ENCODE measurements at regions not wholly inside any gene's neighbourhood (a gene's known extent, or its start where the extent isn't known, plus 50 kb on each side); places are given as distances from the start of the nearest gene placed in this dataset.
"Not testable (repeated sequence)": the region's sequence is repeated elsewhere in the genome, so short reads cannot be mapped to it uniquely, and the experiment has no call there.

DNA sequence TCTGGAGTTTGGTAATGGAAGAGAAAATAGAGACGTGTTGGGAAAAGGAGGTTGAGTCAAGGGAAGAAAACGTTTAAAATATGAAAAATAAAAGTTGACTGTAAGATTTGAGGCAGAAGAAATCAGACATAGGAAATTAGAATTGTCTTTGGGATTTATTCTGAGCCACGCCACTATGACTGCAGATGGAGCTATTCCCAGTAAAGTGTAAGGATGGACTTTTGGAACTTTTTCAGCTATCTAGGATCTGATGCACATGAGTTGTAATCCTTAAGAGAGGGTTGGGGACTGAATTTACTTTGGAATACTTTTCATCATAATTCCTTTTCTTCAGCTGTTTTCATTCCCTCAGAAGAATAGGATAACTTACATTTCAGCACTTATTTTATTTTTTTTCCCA lies 336.7 kb downstream of the FAM170A start:
- H3K9me3 ChIP-seq: no peaks in the 10 kb centered on the region
- H3K4me1 ChIP-seq: no peaks in the 10 kb centered on the region
- H3K4me2 ChIP-seq: no peak overlapping the region
- DNase-seq (ENCODE audit: low read depth in 1 of 2, low spot score in 1 of 2): no peak
- no peak for ATAC-seq
- no peak for TF ChIP-seq SREBF2 (IDR thresholded peaks at IDR 0.05)
- TF ChIP-seq PHF8 (IDR thresholded peaks at IDR 0.05; ENCODE audit: borderline replicate concordance, low read depth): no peak
- TF ChIP-seq EHF (CRISPR knock-in tag; IDR thresholded peaks at IDR 0.05): no peak
- TF ChIP-seq HOXA7 (CRISPR knock-in tag; IDR thresholded peaks at IDR 0.05): no peak
- no peak for TF ChIP-seq ZFP36 (IDR thresholded peaks at IDR 0.05; ENCODE audit: borderline replicate concordance, partially characterized antibody)
- no peak for TF ChIP-seq NR3C1 (IDR thresholded peaks at IDR 0.05)
- TF ChIP-seq E2F6 (IDR thresholded peaks at IDR 0.05; ENCODE audit: borderline replicate concordance, low read depth): no peak
- TF ChIP-seq TP53 (CRISPR knock-in tag; IDR thresholded peaks at IDR 0.05): no peak
- no peak for TF ChIP-seq FOSL2 (IDR thresholded peaks at IDR 0.05)
- TF ChIP-seq FOSL2 (CRISPR knock-in tag; IDR thresholded peaks at IDR 0.05): no peak
- TF ChIP-seq, protein P1, sequence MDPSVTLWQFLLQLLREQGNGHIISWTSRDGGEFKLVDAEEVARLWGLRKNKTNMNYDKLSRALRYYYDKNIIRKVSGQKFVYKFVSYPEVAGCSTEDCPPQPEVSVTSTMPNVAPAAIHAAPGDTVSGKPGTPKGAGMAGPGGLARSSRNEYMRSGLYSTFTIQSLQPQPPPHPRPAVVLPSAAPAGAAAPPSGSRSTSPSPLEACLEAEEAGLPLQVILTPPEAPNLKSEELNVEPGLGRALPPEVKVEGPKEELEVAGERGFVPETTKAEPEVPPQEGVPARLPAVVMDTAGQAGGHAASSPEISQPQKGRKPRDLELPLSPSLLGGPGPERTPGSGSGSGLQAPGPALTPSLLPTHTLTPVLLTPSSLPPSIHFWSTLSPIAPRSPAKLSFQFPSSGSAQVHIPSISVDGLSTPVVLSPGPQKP (IDR thresholded peaks at IDR 0.05; ENCODE audit: low read depth, low read length): no peak
- no peak for TF ChIP-seq EHMT2 (IDR thresholded peaks at IDR 0.05; ENCODE audit: low read depth)
- TF ChIP-seq MAX (IDR thresholded peaks at IDR 0.05): no peak
- TF ChIP-seq ESRRA (IDR thresholded peaks at IDR 0.05; ENCODE audit: borderline replicate concordance, low read length): no peak
- TF ChIP-seq BHLHE40 (IDR thresholded peaks at IDR 0.05; ENCODE audit: low read depth, low read length): no peak
- TF ChIP-seq POLR2AphosphoS2 (conservative IDR thresholded peaks at IDR 0.05; ENCODE audit: low read length): no peak
- no peak for TF ChIP-seq USF2 (IDR thresholded peaks at IDR 0.05)
- POLR2A ChIA-PET: no interaction called here
- FAIRE-seq: no peak
- no peak overlapping the region for H3K4me3 ChIP-seq
- CTCF ChIA-PET: no interaction called here
- WGBS (ENCODE audit: missing lambda C conversion rate): 4% methylated on average over 3 of the region's 3 CpGs
- H3K27ac ChIP-seq: no peak overlapping the region

DNA sequence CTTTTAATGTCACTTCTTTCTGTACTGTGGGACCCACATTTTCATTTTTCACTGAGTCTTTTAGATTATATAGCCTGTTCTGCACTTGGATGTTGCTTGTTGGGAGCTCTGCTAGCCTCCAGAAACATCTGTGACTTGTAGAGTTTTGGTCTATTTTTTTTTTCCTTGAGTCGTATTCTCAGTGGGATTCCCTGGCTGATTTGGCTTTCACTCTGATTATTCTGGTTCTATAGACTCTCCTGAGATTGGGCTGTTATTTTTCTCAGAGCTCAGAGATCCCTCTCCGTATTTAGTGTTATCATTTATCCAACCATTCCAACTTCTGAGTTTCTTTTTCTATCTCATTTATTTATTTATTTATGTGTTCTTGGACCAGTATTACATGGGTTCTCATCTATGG lies 339.3 kb downstream of the FAM170A start:
- no peak for TF ChIP-seq KDM5A (IDR thresholded peaks at IDR 0.05)
- no peak for TF ChIP-seq TFCP2L1 (CRISPR knock-in tag; IDR thresholded peaks at IDR 0.05)
- no peak for TF ChIP-seq HEYL (CRISPR knock-in tag; IDR thresholded peaks at IDR 0.05)
- no peak for TF ChIP-seq HOXA7 (CRISPR knock-in tag; IDR thresholded peaks at IDR 0.05)
- TF ChIP-seq HDAC2 (IDR thresholded peaks at IDR 0.05): no peak
- no peak for TF ChIP-seq MAX (IDR thresholded peaks at IDR 0.05)
- no peak for TF ChIP-seq PHF8 (IDR thresholded peaks at IDR 0.05; ENCODE audit: borderline replicate concordance, low read depth)
- no peak for TF ChIP-seq MAZ (IDR thresholded peaks at IDR 0.05; ENCODE audit: borderline replicate concordance, low read depth, low read length)
- no peak for TF ChIP-seq EHMT2 (IDR thresholded peaks at IDR 0.05; ENCODE audit: low read depth)
- no peak for TF ChIP-seq TP53 (CRISPR knock-in tag; IDR thresholded peaks at IDR 0.05)
- TF ChIP-seq, protein P2, sequence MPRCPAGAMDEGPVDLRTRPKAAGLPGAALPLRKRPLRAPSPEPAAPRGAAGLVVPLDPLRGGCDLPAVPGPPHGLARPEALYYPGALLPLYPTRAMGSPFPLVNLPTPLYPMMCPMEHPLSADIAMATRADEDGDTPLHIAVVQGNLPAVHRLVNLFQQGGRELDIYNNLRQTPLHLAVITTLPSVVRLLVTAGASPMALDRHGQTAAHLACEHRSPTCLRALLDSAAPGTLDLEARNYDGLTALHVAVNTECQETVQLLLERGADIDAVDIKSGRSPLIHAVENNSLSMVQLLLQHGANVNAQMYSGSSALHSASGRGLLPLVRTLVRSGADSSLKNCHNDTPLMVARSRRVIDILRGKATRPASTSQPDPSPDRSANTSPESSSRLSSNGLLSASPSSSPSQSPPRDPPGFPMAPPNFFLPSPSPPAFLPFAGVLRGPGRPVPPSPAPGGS (IDR thresholded peaks at IDR 0.05): no peak
- ChIA-PET CTCF (no interaction called here), POLR2A (no interaction called here)
- ATAC-seq (no peak), FAIRE-seq (no peak), DNase-seq (ENCODE audit: low read depth in 1 of 2, low spot score in 1 of 2) (no peak)
- H3K4me1 ChIP-seq: no peaks in the 10 kb centered on the region
- no peak overlapping the region for H3K4me3 ChIP-seq
- H3K4me2 ChIP-seq: no peak overlapping the region
- H3K27ac ChIP-seq: no peak overlapping the region
- 6% methylated on average over 2 of the region's 2 CpGs for WGBS (ENCODE audit: missing lambda C conversion rate)
- no peaks in the 10 kb centered on the region for H3K9me3 ChIP-seq

DNA sequence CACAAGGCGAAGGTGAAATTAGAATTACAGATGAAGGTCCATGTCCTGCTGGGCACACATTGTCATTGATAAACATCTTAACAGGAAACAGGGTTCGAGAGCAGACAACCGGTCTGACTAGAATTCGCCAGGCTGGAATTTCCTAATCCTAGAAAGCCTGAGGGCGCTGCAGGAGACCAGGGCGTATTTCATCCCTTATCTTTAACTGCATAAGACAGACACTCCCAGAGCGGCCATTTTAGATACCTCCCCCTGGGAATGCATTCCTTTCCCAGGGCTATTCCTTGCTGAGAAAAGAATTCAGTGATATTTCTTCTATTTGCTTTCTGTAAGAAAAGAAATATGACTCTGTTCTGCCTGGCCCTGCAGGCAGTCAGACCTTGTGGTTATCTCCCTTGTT lies 357.7 kb downstream of the FAM170A start:
- CTCF ChIA-PET; H3K4me1 ChIP-seq; H3K27ac ChIP-seq; FAIRE-seq; H3K9me3 ChIP-seq; H3K4me3 ChIP-seq; POLR2A ChIA-PET; ATAC-seq; DNase-seq (ENCODE audit: low read depth in 1 of 2, low spot score in 1 of 2); H3K4me2 ChIP-seq: not testable (repeated sequence)
- 30% methylated on average over 7 of the region's 7 CpGs for WGBS (ENCODE audit: missing lambda C conversion rate)

Data from A549 (cell line).